ENCODE measurements at regions not wholly inside any gene's neighbourhood (a gene's known extent, or its start where the extent isn't known, plus 50 kb on each side); places are given as distances from the start of the nearest gene placed in this dataset.

GRCh38 chr7:18288322-18289037 lies 207.1 kb upstream of the HDAC9 start:
- DNase-seq: no peak
- no peaks in the 10 kb centered on the region for H3K36me3 ChIP-seq
- WGBS, 3 donors: 89 to 92% (median 92%) methylated on average over 3 of the region's 3 CpGs
- H3K9me3 ChIP-seq: no peaks in the 10 kb centered on the region
- H3K4me1 ChIP-seq (ENCODE audit: insufficient read depth): no peaks in the 10 kb centered on the region
- TF ChIP-seq CTCF (IDR thresholded peaks at IDR 0.05): no peak
- no peak for TF ChIP-seq POLR2A (IDR thresholded peaks at IDR 0.05)
- TF ChIP-seq EP300 (IDR thresholded peaks at IDR 0.05): no peak
- no peaks in the 10 kb centered on the region for H3K27me3 ChIP-seq
- no peak overlapping the region for H3K27ac ChIP-seq
- no peak overlapping the region for H3K4me3 ChIP-seq
- intact Hi-C loops (cut with DNase I): no loop called here

- intact Hi-C loops (cut with DNase I): no loop called here
- Histone ChIP-seq H3K27ac (no peak overlapping the region), H3K9me3 (no peaks in the 10 kb centered on the region), H3K36me3 (no peaks in the 10 kb centered on the region), H3K4me3 (no peak overlapping the region), H3K27me3 (no peaks in the 10 kb centered on the region), H3K4me1 (ENCODE audit: insufficient read depth) (no peaks in the 10 kb centered on the region)
- no peak for TF ChIP-seq POLR2A (IDR thresholded peaks at IDR 0.05)
- TF ChIP-seq CTCF (IDR thresholded peaks at IDR 0.05): no peak
- no peak for TF ChIP-seq EP300 (IDR thresholded peaks at IDR 0.05)
- 9 to 20% (median 15%) methylated on average over 4 of the region's 4 CpGs for WGBS, 3 donors
- DNase-seq: no peak
Measured at GRCh38 chr7:18289788-18290187, 205.8 kb upstream of the HDAC9 start.

- TF ChIP-seq CTCF (IDR thresholded peaks at IDR 0.05) (no peak), POLR2A (IDR thresholded peaks at IDR 0.05) (no peak), EP300 (IDR thresholded peaks at IDR 0.05) (no peak)
- no peaks in the 10 kb centered on the region for H3K27me3 ChIP-seq
- H3K36me3 ChIP-seq: no peaks in the 10 kb centered on the region
- H3K4me3 ChIP-seq: no peak overlapping the region
- intact Hi-C loops (cut with DNase I): no loop called here
- H3K9me3 ChIP-seq: no peaks in the 10 kb centered on the region
- H3K4me1 ChIP-seq (ENCODE audit: insufficient read depth): no peaks in the 10 kb centered on the region
- 12 to 17% (median 14%) methylated on average over 5 of the region's 5 CpGs for WGBS, 3 donors
- DNase-seq: no peak
- no peak overlapping the region for H3K27ac ChIP-seq
Measured at GRCh38 chr7:18290223-18290622, 205.3 kb upstream of the HDAC9 start.

GRCh38 chr7:18290865-18291264 lies 204.7 kb upstream of the HDAC9 start:
- DNase-seq: no peak
- H3K4me3 ChIP-seq: no peak overlapping the region
- H3K36me3 ChIP-seq: no peaks in the 10 kb centered on the region
- no peaks in the 10 kb centered on the region for H3K9me3 ChIP-seq
- intact Hi-C loops (cut with DNase I): no loop called here
- no peaks in the 10 kb centered on the region for H3K4me1 ChIP-seq (ENCODE audit: insufficient read depth)
- no peaks in the 10 kb centered on the region for H3K27me3 ChIP-seq
- no peak for TF ChIP-seq EP300 (IDR thresholded peaks at IDR 0.05)
- TF ChIP-seq CTCF (IDR thresholded peaks at IDR 0.05): no peak
- no peak for TF ChIP-seq POLR2A (IDR thresholded peaks at IDR 0.05)
- H3K27ac ChIP-seq: no peak overlapping the region
- 28 to 53% (median 41%) methylated on average over 1 of the region's 1 CpG for whole genome bisulfite sequencing, 3 donors
